ENCODE measurements at regions not wholly inside any gene's neighbourhood (a gene's known extent, or its start where the extent isn't known, plus 50 kb on each side); places are given as distances from the start of the nearest gene placed in this dataset.

DNA sequence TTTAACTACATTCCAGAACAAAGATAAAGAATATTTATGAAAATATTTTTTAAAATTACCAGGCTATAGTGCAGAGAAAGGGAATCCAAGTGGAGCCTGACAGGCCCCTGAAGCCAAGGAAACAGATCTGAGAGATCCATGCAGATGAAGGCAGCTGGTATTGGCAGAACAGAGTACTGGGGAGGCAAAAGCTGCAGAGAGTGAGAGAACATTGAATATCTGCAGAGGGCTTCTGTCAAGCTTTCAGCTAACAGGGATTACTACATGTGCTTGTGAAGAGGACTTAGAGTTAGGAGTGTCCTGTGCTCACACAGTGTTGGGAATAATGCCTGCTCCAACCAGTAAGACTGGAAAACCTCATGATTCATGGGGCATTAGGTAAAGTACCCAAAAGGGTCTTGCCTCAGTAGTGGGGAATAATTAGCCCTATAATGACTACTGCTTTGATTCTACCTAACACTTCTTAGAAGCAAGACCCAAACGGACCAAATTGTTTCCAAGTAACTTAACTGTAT lies 657.2 kb downstream of the DHX35 start:
- intact Hi-C loops (cut with DNase I, micrococcal nuclease) = no loop called here
- H3K36me3 ChIP-seq (ENCODE audit: insufficient read depth, low read length) = no peaks in the 10 kb centered on the region
- no peaks in the 10 kb centered on the region for H3K4me1 ChIP-seq (ENCODE audit: insufficient read depth, low read length)
- no peak overlapping the region for H3K27ac Mint-ChIP-seq
- no peaks in the 10 kb centered on the region for H3K9me3 Mint-ChIP-seq
- H3K27me3 Mint-ChIP-seq = no peaks in the 10 kb centered on the region
- DNase-seq (no peak), ATAC-seq (ENCODE audit: poor library complexity) (no peak)
- no peaks in the 10 kb centered on the region for H3K36me3 Mint-ChIP-seq (ENCODE audit: low read depth)
- H3K4me1 Mint-ChIP-seq (ENCODE audit: low read depth) = no peaks in the 10 kb centered on the region
- no peak overlapping the region for H3K4me3 Mint-ChIP-seq
- H3K27ac ChIP-seq (ENCODE audit: low read depth in 1 of 2, low read length in 2 of 2) = no peak overlapping the region
- ChIA-PET POLR2A (no interaction called here), CTCF (no interaction called here)
- no peaks in the 10 kb centered on the region for H3K27me3 ChIP-seq (ENCODE audit: control insufficient read depth in 1 of 2, insufficient read depth in 2 of 2, low read length in 2 of 2)
- TF ChIP-seq, protein P1, sequence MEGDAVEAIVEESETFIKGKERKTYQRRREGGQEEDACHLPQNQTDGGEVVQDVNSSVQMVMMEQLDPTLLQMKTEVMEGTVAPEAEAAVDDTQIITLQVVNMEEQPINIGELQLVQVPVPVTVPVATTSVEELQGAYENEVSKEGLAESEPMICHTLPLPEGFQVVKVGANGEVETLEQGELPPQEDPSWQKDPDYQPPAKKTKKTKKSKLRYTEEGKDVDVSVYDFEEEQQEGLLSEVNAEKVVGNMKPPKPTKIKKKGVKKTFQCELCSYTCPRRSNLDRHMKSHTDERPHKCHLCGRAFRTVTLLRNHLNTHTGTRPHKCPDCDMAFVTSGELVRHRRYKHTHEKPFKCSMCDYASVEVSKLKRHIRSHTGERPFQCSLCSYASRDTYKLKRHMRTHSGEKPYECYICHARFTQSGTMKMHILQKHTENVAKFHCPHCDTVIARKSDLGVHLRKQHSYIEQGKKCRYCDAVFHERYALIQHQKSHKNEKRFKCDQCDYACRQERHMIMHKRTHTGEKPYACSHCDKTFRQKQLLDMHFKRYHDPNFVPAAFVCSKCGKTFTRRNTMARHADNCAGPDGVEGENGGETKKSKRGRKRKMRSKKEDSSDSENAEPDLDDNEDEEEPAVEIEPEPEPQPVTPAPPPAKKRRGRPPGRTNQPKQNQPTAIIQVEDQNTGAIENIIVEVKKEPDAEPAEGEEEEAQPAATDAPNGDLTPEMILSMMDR (IDR thresholded peaks at IDR 0.05) = no peak
- peaks cover 0 to 7% of the 10 kb centered on the region in 2 experiments for H3K9me3 ChIP-seq (ENCODE audit: control insufficient read depth in 1 of 2, insufficient read depth in 1 of 2, low read length in 2 of 2)
- H3K4me3 ChIP-seq (ENCODE audit: low read length) = no peak overlapping the region

DNA sequence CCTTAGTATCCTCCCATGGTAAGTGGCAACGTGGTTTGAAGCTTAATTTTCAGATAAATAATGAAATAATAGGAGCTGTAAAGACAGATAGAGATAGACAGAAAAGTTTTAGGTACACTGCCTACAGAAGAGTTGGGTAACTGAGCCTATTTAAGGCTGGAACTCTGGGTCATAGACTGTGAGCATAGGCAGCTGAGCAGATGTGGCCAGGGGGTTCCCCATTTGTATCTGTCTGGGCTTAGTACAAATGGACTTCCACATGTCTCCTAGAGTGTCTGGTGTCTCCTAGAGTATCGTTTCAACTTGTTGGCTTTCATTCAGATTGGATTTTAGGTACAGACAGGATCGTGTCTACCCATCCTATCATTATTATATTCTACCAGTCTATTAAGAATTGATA lies 649.8 kb downstream of the DHX35 start:
- H3K36me3 Mint-ChIP-seq (ENCODE audit: low read depth) = no peaks in the 10 kb centered on the region
- Histone ChIP-seq H3K36me3 (ENCODE audit: insufficient read depth, low read length) (no peaks in the 10 kb centered on the region), H3K9me3 (ENCODE audit: control insufficient read depth in 1 of 2, insufficient read depth in 1 of 2, low read length in 2 of 2) (peaks cover 0 to 3% of the 10 kb centered on the region in 2 experiments), H3K4me1 (ENCODE audit: insufficient read depth, low read length) (no peaks in the 10 kb centered on the region), H3K27me3 (ENCODE audit: control insufficient read depth in 1 of 2, insufficient read depth in 2 of 2, low read length in 2 of 2) (no peaks in the 10 kb centered on the region), H3K4me3 (ENCODE audit: low read length) (no peak overlapping the region), H3K27ac (ENCODE audit: low read depth in 1 of 2, low read length in 2 of 2) (no peak overlapping the region)
- no peak for ATAC-seq (ENCODE audit: poor library complexity)
- peaks cover 4% of the 10 kb centered on the region for H3K9me3 Mint-ChIP-seq
- TF ChIP-seq, protein P1 (IDR thresholded peaks at IDR 0.05) = no peak
- intact Hi-C loops (cut with DNase I, micrococcal nuclease) = no loop called here
- no peak overlapping the region for H3K27ac Mint-ChIP-seq
- H3K4me3 Mint-ChIP-seq = no peak overlapping the region
- DNase-seq = no peak
- peaks cover 5% of the 10 kb centered on the region for H3K27me3 Mint-ChIP-seq
- H3K4me1 Mint-ChIP-seq (ENCODE audit: low read depth) = no peaks in the 10 kb centered on the region
- POLR2A ChIA-PET = no interaction called here
- CTCF ChIA-PET = no interaction called here

DNA sequence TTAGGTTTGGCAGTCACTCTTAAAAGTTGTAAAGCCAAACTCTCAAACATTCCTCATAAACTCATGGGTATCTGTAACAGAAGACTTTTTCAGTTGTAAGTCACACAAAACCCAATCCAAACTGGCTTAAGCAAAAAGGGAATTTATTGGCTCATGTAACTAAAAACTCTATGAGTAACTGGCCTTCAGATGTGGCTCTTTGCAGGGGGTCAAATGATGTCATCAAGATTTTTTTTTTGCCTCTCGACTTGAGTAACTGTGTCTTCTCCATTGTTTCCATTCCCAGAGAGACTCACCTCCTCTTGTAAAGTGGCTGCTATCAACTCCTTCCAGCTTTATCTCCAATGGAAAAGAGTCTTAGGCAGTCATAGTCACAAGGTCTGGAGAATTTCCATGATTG lies 645.0 kb downstream of the DHX35 start:
- intact Hi-C loops (cut with DNase I, micrococcal nuclease) = no loop called here
- peaks cover 15% of the 10 kb centered on the region for H3K27me3 Mint-ChIP-seq
- Histone ChIP-seq H3K36me3 (ENCODE audit: insufficient read depth, low read length) (no peaks in the 10 kb centered on the region), H3K27me3 (ENCODE audit: control insufficient read depth in 1 of 2, insufficient read depth in 2 of 2, low read length in 2 of 2) (no peaks in the 10 kb centered on the region), H3K27ac (ENCODE audit: low read depth in 1 of 2, low read length in 2 of 2) (no peak overlapping the region), H3K4me1 (ENCODE audit: insufficient read depth, low read length) (no peaks in the 10 kb centered on the region), H3K4me3 (ENCODE audit: low read length) (no peak overlapping the region), H3K9me3 (ENCODE audit: control insufficient read depth in 1 of 2, insufficient read depth in 1 of 2, low read length in 2 of 2) (no peaks in the 10 kb centered on the region)
- no peak for ATAC-seq (ENCODE audit: poor library complexity)
- H3K4me1 Mint-ChIP-seq (ENCODE audit: low read depth) = no peaks in the 10 kb centered on the region
- peaks cover 6% of the 10 kb centered on the region for H3K9me3 Mint-ChIP-seq
- H3K27ac Mint-ChIP-seq = no peak overlapping the region
- no peak for DNase-seq
- no peaks in the 10 kb centered on the region for H3K36me3 Mint-ChIP-seq (ENCODE audit: low read depth)
- ChIA-PET CTCF (no interaction called here), POLR2A (no interaction called here)
- TF ChIP-seq, protein P1 (IDR thresholded peaks at IDR 0.05) = no peak
- H3K4me3 Mint-ChIP-seq = no peak overlapping the region
